IMR-90 (cell line): ENCODE measurements at regions not wholly inside any gene's neighbourhood (a gene's known extent, or its start where the extent isn't known, plus 50 kb on each side); places are given as distances from the start of the nearest gene placed in this dataset.

Source experiments
- ATAC-seq: fragments of 200-7000 bp; cut with Tn5 transposase; 2 replicates; pipeline ENCODE4 v1.9.1; 2020; ENCODE audit warnings: low read depth, mild to moderate bottlenecking, moderate library complexity
- BruUV-seq: library from RNA; stranded (reverse); fragments of 400-500 nt; replicated peaks from 2 replicates; lab custom pipeline; 2021; lab: Mats Ljungman, UMichigan
- CTCF ChIA-PET: fragments of 300-600 bp; formaldehyde crosslinking; extraction: SDS; loops from one replicate; lab custom pipeline; 2021; ENCODE audit warnings: antibody characterized with exemption; lab: Yijun Ruan, JAX
- POLR2A ChIA-PET: fragments of 300-600 bp; sonication (Branson Sonifier 250); formaldehyde crosslinking; loops from one replicate; lab custom pipeline; 2022; ENCODE audit warnings: antibody characterized with exemption; ENCODE audit not compliant: unreplicated experiment; lab: Charles Lee
- DNase-seq: peaks from one replicate; pipeline ENCODE4 v3.0.0; 2013
- H2AFZ ChIP-seq: replicated peaks from 2 replicates; pipeline ENCODE3; 2013; ENCODE audit warnings: low read length, mild to moderate bottlenecking; ENCODE audit not compliant: poor library complexity
- H2AK5ac ChIP-seq: 2 replicates; pipeline ENCODE4 v1.6.1; 2013; ENCODE audit warnings: low read depth, low read length, inconsistent platforms
- H2AK9ac ChIP-seq: replicated peaks from 2 replicates; pipeline ENCODE3; 2013; ENCODE audit warnings: mild to moderate bottlenecking, low read depth, low read length, moderate library complexity; ENCODE audit not compliant: poor library complexity
- H2BK120ac ChIP-seq: 2 replicates; pipeline ENCODE4 v1.6.1; 2013; ENCODE audit warnings: low read depth, low read length, inconsistent platforms
- H2BK15ac ChIP-seq: 3 replicates; pipeline ENCODE4 v1.6.1; 2013; ENCODE audit warnings: low read depth, low read length, inconsistent platforms
- H2BK20ac ChIP-seq: 2 replicates; pipeline ENCODE4 v1.6.1; 2013; ENCODE audit warnings: low read depth, mild to moderate bottlenecking, inconsistent platforms, low read length, moderate library complexity
- H2BK5ac ChIP-seq: 2 replicates; pipeline ENCODE4 v1.6.1; 2013; ENCODE audit warnings: mild to moderate bottlenecking, low read depth, low read length, inconsistent platforms; ENCODE audit not compliant: poor library complexity, severe bottlenecking
- H3K14ac ChIP-seq: replicated peaks from 2 replicates; pipeline ENCODE4 v1.6.1; 2013; ENCODE audit warnings: low read depth, low read length, inconsistent platforms
- H3K18ac ChIP-seq: 2 replicates; pipeline ENCODE4 v1.6.1; 2013; ENCODE audit warnings: low read depth, low read length, control low read depth
- H3K23ac ChIP-seq: 2 replicates; pipeline ENCODE4 v1.6.1; 2013; ENCODE audit warnings: low read depth, low read length, inconsistent platforms
- H3K27ac ChIP-seq: 2 replicates; pipeline ENCODE4 v1.5.1; 2013; ENCODE audit warnings: mild to moderate bottlenecking, control low read depth, low read length; ENCODE audit not compliant: insufficient read depth
- H3K27me3 ChIP-seq: 2 replicates; pipeline ENCODE4 v1.6.1; 2013; ENCODE audit warnings: low read length; ENCODE audit not compliant: control insufficient read depth, insufficient read depth
- H3K36me3 ChIP-seq: 2 replicates; pipeline ENCODE4 v1.6.1; 2013; ENCODE audit warnings: low read length, mixed read lengths; ENCODE audit not compliant: control insufficient read depth, insufficient read depth
- H3K4ac ChIP-seq: 2 replicates; pipeline ENCODE4 v1.6.1; 2013; ENCODE audit warnings: low read depth, low read length, inconsistent platforms
- H3K4me1 ChIP-seq: 2 replicates; pipeline ENCODE4 v1.6.1; 2013; ENCODE audit warnings: low read length, mixed read lengths; ENCODE audit not compliant: control insufficient read depth, insufficient read depth
- H3K4me2 ChIP-seq: 2 replicates; pipeline ENCODE4 v1.6.1; 2013; ENCODE audit warnings: low read depth, mild to moderate bottlenecking, control low read depth, low read length, moderate library complexity
- H3K4me3 ChIP-seq: 2 replicates; pipeline ENCODE4 v1.5.1; 2013; ENCODE audit warnings: low read depth, mild to moderate bottlenecking, control low read depth, low read length, moderate library complexity; ENCODE audit not compliant: insufficient read depth
- H3K56ac ChIP-seq: 2 replicates; pipeline ENCODE4 v1.6.1; 2013; ENCODE audit warnings: low read length, inconsistent platforms; ENCODE audit not compliant: insufficient read depth; ENCODE audit errors: extremely low read depth
- H3K79me1 ChIP-seq, 2 experiments: 2 replicates each; pipeline ENCODE4 v1.6.1; 2013; ENCODE audit warnings: low read length in 2 of 2, inconsistent platforms in 1 of 2, low read depth in 1 of 2
- H3K9ac ChIP-seq: 2 replicates; pipeline ENCODE4 v1.6.1; 2013; ENCODE audit warnings: low read depth, low read length, control low read depth
- H3K9me1 ChIP-seq: 2 replicates; pipeline ENCODE4 v1.6.1; 2013; ENCODE audit warnings: low read length, inconsistent platforms; ENCODE audit not compliant: insufficient read depth
- H3K9me3 ChIP-seq: 2 replicates; pipeline ENCODE4 v1.6.1; 2013; ENCODE audit warnings: low read length; ENCODE audit not compliant: control insufficient read depth, insufficient read depth
- H4K20me1 ChIP-seq: 2 replicates; pipeline ENCODE4 v1.6.1; 2013; ENCODE audit warnings: low read length, inconsistent platforms; ENCODE audit not compliant: insufficient read depth
- H4K5ac ChIP-seq: 2 replicates; pipeline ENCODE4 v1.6.1; 2013; ENCODE audit warnings: mild to moderate bottlenecking, low read depth, low read length, control low read depth
- H4K8ac ChIP-seq, 2 experiments: 2 replicates each; pipeline ENCODE4 v1.6.1; 2013; ENCODE audit warnings: low read depth in 2 of 2, low read length in 2 of 2, control low read depth in 1 of 2, inconsistent platforms in 1 of 2
- H4K91ac ChIP-seq: 2 replicates; pipeline ENCODE4 v1.6.1; 2013; ENCODE audit warnings: low read depth, low read length, inconsistent platforms; ENCODE audit not compliant: insufficient read depth
- BHLHE40 ChIP-seq: fragments of 150-350 bp; IDR thresholded peaks from 2 replicates; pipeline ENCODE4 v1.6.1; 2016; ENCODE audit warnings: mild to moderate bottlenecking, low read depth, low read length
- CEBPB ChIP-seq: IDR thresholded peaks from 2 replicates; pipeline ENCODE4 v1.6.1; 2012; ENCODE audit warnings: low read depth, low read length, improper control_type of control experiment
- FOS ChIP-seq: fragments of 150-350 bp; IDR thresholded peaks from 2 replicates; pipeline ENCODE4 v1.6.1; 2016; ENCODE audit warnings: low read depth, low read length
- MAFK ChIP-seq: IDR thresholded peaks from 2 replicates; pipeline ENCODE4 v1.6.1; 2012; ENCODE audit warnings: low read depth, low read length, improper control_type of control experiment
- MXI1 ChIP-seq: IDR thresholded peaks from 2 replicates; pipeline ENCODE4 v1.6.1; 2012; ENCODE audit warnings: low read depth, mild to moderate bottlenecking, low read length, moderate library complexity, borderline replicate concordance
- POLR2A ChIP-seq: IDR thresholded peaks from 2 replicates; pipeline ENCODE4 v1.6.1; 2012; ENCODE audit warnings: mild to moderate bottlenecking, low read depth, low read length
- RCOR1 ChIP-seq: IDR thresholded peaks from 2 replicates; pipeline ENCODE4 v1.6.1; 2012; ENCODE audit warnings: mild to moderate bottlenecking, low read length, improper control_type of control experiment; ENCODE audit not compliant: insufficient replicate concordance
- RFX5 ChIP-seq: IDR thresholded peaks from 2 replicates; pipeline ENCODE4 v1.8.0; 2012; ENCODE audit warnings: low read depth, mild to moderate bottlenecking, low read length, moderate library complexity
- SMC3 ChIP-seq: fragments of 150-350 bp; IDR thresholded peaks from 2 replicates; pipeline ENCODE4 v1.6.1; 2016; ENCODE audit warnings: low read depth, mild to moderate bottlenecking, antibody characterized with exemption, low read length, moderate library complexity
- WGBS, 2 experiments: methylation state at CpG; one replicate each; pipeline versions ENCODE4 v1.1.5 to v1.1.7; 2013; ENCODE audit warnings: missing lambda C conversion rate in 2 of 2; ENCODE audit not compliant: insufficient read length in 1 of 2; ENCODE audit errors: extremely low coverage in 2 of 2; 5-methylcytosine and 5-hydroxymethylcytosine counted together
- dilution Hi-C: fragments of 300-500 bp; cut with HindIII; formaldehyde crosslinking; loops from one replicate; pipeline ENCODE4 v1.14.3; 2018; ENCODE audit warnings: low sequenced_read_pairs; ENCODE audit not compliant: unreplicated experiment
- in situ Hi-C: fragments of 300-500 bp; cut with MboI; formaldehyde crosslinking; loops from 3 replicates; pipeline ENCODE4 v1.14.3; 2019; ENCODE audit warnings: low sequenced_read_pairs, inconsistent platforms, mixed read lengths
- intact Hi-C: fragments of 100-400 bp; cut with micrococcal nuclease; formaldehyde crosslinking; loops from 2 replicates; pipeline ENCODE4 v1.10.0; 2022
- TF ChIP-seq, protein P1 (sequence below): fragments of 150-350 bp; IDR thresholded peaks from 2 replicates; pipeline ENCODE4 v1.6.1; 2016; ENCODE audit warnings: low read depth, mild to moderate bottlenecking, low read length, moderate library complexity, borderline replicate concordance

DNA sequence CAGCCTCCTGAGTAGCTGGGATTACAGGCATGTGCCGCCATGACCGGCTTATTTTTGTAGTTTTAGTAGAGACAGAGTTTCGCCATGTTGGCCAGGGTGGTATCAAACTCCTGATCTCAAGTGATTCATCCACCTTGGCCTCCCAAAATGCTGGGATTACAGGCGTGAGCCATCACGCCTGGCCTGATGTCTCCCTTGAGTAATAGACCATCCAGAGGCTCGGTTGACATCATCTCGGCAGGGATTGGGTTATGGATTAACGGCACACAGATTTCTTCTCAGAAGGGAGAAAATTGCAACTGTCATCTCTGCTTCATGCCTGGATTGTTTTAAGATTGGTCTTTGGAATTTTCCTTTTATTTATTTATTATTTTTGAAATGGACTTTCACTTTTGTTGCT is 239.2 kb upstream of the LARGE1 start:
- Histone ChIP-seq H3K4me2 (no peak overlapping the region), H2BK120ac (no peak overlapping the region), H3K9me3 (peaks cover 13% of the 10 kb centered on the region), H2BK5ac (no peak overlapping the region), H2AFZ (no peak overlapping the region), H3K4me1 (no peaks in the 10 kb centered on the region), H3K36me3 (no peaks in the 10 kb centered on the region), H4K91ac (no peak overlapping the region), H3K9ac (no peak overlapping the region), H3K18ac (no peak overlapping the region), H3K14ac (no peak overlapping the region), H2AK5ac (no peak overlapping the region), H3K9me1 (no peaks in the 10 kb centered on the region), H2BK15ac (no peak overlapping the region), H3K27ac (no peak overlapping the region), H3K4ac (no peak overlapping the region), H4K8ac (no peak overlapping the region), H4K5ac (no peak overlapping the region), H3K56ac (no peak overlapping the region), H2BK20ac (no peak overlapping the region), H3K79me1 (no peaks in the 10 kb centered on the region), H3K4me3 (no peak overlapping the region), H2AK9ac (no peak overlapping the region), H3K23ac (no peak overlapping the region), H4K20me1 (no peaks in the 10 kb centered on the region), H3K27me3 (no peaks in the 10 kb centered on the region)
- in situ Hi-C loops (no loop called here), intact Hi-C loops (no loop called here), dilution Hi-C loops (no loop called here)
- ChIA-PET POLR2A (no interaction called here), CTCF (no interaction called here)
- DNase-seq (no peak), ATAC-seq (no peak)
- no TSS peak for BruUV-seq
- TF ChIP-seq POLR2A: no peak
- no peak for TF ChIP-seq BHLHE40
- TF ChIP-seq RCOR1: no peak
- no peak for TF ChIP-seq MXI1
- no peak for TF ChIP-seq SMC3
- no peak for TF ChIP-seq MAFK
- TF ChIP-seq, protein P1, sequence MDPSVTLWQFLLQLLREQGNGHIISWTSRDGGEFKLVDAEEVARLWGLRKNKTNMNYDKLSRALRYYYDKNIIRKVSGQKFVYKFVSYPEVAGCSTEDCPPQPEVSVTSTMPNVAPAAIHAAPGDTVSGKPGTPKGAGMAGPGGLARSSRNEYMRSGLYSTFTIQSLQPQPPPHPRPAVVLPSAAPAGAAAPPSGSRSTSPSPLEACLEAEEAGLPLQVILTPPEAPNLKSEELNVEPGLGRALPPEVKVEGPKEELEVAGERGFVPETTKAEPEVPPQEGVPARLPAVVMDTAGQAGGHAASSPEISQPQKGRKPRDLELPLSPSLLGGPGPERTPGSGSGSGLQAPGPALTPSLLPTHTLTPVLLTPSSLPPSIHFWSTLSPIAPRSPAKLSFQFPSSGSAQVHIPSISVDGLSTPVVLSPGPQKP: no peak
- no peak for TF ChIP-seq RFX5
- no peak for TF ChIP-seq FOS
- TF ChIP-seq CEBPB: no peak
- WGBS, 2 experiments: 62% methylated on average over 2 of the region's 8 CpGs; no CpG with 5 or more reads in 1 of the 2 experiments
